T-helper 2 cell (primary cell): ENCODE measurements at regions not wholly inside any gene's neighbourhood (a gene's known extent, or its start where the extent isn't known, plus 50 kb on each side); places are given as distances from the start of the nearest gene placed in this dataset.
"Not testable (repeated sequence)": the region's sequence is repeated elsewhere in the genome, so short reads cannot be mapped to it uniquely, and the experiment has no call there.

Experiments used
- DNase-seq, 5 experiments: peaks; one replicate each; pipeline versions ENCODE4 v3.0.0 to v3.0.0-alpha.2; 2012 to 2022

DNA sequence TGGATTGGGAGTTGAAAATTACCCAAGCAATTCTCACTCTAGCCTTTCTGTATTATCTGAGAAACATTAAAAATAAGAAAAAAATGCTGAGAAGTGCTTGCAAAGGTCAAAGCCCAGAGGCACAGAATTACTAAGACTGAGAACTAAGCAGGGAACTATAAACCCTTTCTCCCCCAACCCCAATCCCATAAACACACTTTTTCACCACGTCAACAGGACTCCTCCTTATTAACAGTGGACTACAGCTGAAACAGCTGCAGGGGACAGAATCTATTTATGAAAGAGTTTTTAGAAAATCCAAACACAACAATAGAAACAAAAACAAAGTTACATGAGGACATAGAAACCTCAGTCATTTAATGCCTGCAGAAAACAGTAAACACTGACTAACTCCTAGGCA is 984.1 kb downstream of the TRAM1L1 start:
- DNase-seq = no peak

DNA sequence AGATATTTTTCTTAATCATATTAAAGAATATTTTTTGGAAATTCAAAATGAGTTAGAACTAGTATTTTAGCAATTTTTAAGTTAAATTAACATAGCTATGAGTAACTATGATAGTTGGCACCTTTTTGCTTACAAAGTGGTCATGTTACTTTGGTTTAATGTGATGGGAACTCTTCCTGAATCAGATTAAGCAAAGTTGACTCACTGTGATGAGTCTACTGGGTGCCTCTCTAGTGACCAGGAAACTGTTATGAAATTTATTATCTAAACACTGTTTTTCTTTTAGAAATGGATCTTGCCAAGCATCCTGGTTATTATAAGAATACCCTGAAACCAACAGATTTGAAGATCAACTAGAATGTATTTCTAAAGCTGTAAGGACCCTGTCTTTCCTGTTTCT is 985.8 kb downstream of the TRAM1L1 start:
- DNase-seq = no peak

DNA sequence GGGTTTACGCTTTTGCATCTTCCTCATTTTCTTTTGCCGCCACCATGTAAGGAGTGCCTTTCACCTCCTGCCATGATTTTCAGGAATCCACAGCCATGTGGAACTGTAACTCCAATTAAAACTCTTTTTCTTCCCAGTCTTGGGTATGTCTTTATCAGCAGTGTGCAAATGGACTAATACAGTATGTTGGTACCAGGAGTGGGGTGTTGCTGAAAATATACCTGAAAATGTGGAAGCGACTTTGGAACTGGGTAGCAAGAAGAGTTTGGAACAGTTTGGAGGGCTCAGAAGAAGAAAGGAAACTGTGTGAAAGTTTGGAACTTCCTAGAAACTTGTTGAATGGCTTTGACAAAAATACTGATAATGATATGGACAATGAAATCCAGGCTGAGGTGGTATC is 983.9 kb upstream of the NDST4 start:
- DNase-seq = not testable (repeated sequence)

DNA sequence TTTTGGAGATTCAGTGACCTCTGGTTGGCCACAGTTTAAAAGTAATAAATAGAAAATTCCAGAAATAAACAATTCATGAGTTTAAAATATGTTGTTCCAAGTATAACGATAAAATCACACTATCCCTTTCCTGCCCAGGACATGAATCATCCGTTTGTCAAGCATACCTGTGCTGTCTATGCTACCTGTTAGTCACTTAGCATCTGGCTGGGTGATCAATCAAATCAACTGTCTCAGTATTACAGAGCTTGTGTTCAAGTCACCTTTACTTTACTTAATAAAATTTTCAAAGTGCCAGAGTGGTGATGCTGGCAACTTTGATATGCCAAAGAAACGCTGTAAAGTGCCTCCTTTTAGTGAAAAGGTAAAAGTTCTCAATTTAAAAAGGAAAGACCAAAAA is 979.5 kb upstream of the NDST4 start:
- DNase-seq = no peak

DNA sequence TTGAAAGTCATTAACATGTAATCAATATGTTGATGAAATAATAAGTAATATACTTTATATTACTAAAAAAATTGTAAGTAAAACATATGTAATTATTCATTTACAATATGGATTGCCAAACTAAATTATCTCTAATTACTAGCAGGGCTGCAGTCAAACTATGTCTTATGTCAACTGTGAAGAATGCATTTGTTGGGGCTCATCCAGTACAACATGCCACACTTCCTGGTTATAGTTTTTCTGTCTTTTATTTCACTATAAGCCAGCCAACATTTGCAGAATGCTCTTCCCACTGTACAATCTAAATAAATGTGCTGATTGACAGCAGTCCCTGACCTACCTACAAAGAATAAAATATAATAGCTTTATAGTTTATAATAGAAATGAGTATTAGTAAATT is 975.4 kb upstream of the NDST4 start:
- no peak for DNase-seq

DNA sequence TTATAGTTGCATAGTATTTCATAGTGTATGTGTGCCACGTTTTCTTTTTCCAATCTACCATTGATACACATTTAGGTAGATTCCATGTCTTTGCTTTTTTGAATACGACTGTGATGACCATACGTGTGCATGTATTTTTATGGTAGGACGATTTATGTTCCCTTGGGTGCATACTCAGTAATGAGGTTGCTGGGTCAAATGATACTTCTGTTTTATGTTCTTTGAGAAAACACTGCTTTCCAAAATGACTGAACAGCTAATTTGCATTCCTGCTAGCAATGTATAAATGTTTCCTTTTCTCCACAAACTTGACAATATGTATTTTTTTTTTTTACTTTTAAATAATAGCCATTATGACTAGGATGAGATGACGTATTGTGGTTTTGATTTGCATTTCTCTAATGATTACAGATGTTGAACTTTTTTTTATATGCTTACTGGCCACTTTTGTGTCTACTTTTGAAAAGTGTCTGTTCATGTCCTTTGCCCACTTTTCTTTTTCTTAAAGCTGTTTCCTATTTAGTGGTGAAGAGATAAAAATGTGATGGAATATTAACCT is 969.5 kb upstream of the NDST4 start:
- DNase-seq = no peak

DNA sequence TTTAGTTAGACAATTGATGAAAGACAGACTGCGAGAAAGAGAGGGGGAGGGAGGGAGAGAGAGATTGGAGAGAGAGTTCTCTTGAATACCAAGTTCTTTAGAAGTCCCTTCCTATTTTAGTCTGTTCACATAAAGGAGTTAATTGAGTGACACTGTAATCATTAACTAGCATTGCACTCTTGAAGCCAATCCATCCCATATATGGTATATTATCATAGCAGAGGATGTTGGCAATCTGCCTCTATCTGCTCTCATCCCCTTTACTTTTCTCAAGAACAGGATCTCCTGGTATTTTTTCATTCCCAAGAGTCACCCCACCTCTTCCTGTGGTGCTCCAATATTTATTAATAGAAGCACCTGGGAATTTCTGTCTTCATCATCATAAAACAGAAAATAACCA is 959.6 kb upstream of the NDST4 start:
- DNase-seq = no peak

DNA sequence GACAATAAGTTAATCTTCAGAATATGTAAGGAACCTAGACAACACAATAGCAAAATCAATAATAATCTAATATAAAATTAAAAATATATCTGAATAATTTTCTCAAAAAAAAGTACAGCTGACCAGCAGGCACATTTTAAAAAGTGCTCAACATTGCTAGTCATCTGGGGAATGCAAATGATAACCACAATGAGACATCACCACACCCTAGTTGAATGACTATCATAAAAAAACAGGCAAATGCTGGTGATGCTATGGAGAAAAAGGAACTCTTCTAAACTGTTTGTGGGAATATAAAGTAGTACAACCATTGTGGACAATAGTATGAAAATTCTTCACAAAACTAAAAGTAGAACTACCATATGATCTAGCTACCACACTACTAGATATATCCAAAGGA is 956.9 kb upstream of the NDST4 start:
- DNase-seq = no peak

DNA sequence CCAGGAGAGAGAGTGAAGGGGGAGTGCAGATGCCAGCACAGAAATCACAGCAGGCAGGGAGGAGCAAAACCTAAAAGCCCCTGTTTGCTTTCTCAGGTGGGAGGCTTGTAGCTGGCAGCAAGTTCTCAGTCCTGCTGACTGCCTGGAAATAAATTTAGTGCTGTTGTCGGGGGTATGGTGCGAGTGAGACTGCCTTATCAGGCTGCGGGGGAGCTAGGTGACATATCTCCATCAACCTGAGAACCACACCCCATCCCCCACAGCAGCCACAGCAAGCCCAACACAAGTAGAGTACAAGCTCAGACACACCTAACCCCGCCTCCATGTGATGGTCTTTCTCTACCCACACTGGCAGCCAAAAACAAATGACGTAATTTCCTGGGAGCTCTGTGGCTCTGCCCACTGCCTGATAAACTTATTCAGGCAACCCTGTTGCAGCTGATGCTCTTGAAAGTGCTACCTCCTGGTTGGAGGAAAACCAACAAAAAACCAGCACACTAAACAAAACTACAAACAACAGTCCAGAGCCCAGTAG is 953.4 kb upstream of the NDST4 start:
- peak in 1 of 5 experiments; percentile 45 for DNase-seq

DNA sequence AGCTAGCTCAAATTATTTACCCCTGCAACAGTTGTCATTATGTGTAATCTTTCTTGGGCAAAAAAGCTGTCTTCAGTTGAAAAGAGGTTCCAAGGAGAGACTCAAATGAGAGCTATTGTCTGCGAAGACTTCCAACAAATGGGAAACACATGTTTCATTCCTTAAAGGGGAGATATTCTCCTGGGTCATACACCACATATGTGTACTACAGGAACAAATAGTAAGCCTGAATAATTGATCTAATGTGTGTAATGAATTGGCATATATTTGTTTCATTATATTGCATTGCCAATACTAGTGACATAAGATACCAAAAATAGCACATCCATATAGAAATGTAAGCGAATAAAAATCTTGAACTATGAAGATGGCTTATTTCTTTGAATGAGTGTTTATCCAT is 950.9 kb upstream of the NDST4 start:
- no peak for DNase-seq

DNA sequence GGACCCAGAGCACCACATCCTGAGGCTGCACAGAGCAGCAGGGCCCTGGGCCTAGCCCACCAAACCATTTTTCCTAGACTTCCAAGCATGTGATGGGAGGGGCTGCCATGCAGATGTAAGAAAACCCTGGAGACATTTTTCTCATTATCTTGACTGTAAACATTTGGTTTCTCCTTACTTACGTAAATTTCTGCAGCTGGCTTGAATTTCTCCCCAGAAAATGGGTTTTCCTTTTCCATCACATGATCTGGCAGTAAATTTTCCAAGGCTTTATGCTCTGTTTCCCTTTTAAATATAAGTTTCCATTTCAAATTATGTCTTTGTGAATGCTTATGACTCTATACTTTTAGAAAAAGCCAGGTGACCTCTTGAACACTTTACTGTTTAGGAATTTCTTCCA is 945.9 kb upstream of the NDST4 start:
- no peak for DNase-seq

DNA sequence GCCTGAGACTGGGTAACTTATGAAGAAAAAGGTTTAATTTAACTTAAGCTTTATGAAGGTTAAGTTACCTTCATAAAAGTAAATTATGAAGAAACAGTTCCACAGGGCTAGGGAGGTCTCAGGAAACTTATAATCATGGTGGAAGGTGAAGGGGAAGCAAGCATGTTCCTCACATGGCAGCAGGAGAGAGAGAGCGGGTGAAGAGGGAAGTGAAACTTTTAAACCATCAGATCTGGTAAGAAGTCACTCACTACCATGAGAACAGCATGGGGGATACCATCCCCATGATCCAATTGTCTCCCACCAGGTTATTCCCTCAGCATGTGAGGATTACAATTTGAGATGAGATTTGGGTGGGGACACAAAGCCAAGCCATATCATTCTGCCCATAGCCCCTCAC is 944.7 kb upstream of the NDST4 start:
- DNase-seq = no peak

DNA sequence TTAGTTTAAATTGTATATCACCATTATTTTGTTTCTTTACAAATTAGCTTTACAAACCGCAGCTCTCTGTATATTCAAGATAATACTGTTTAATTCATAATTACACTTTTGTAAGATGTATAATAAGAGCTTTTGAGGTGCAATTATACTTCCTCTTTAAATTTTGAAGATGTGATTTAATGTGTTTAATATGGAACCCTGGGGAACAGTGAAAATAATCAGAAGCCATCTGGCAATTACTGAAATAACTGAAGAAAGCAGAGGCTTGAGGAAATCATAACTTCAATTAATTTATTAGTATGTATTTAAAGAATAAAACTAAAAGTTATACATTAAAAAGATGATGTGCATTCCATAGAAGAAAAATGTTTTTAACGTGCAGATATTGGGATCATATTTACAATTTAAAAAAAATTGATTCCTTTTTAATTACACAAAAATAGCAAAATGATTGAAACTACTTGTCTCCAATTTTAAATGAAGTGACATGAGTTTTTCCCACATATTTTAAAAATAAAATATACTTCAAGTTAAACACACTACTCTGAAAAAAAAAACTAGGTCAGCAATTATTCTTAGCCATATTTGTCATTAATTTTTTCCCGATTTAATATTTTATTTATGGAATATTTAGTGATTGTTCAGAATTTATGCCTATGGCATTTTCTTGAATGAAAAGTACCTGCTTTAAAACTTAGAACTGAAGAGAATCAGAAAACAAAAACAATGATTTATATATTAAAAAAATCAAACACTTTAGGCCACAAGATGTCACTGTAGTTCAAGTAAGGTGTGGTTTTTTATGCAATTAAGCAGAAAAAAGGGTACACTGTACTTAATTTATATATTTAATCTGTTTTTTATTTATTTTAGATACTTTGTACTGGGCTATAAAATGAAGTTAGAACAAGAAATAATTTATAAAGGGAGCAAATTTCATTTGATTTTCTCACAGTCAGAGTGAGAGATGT is 942.7 kb upstream of the NDST4 start:
- DNase-seq = no peak

DNA sequence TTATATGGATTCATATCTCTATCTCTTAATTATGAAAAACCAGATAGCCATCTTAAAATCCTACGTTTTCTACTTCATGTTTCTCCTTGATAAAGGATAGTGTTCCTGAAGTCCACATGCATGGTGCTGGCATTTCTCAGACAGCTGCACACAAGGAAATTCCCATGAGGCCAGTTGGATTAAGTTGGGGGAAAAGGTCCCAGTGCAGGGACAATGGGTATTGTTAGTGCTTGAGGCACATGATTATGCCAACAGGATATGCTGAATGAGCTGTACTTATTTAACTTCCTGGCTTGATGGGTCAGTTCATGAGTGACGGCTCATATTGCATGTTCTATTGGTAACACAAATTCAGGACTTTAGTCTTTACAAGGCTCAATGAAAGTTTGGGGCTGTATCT is 913.9 kb upstream of the NDST4 start:
- DNase-seq = no peak

DNA sequence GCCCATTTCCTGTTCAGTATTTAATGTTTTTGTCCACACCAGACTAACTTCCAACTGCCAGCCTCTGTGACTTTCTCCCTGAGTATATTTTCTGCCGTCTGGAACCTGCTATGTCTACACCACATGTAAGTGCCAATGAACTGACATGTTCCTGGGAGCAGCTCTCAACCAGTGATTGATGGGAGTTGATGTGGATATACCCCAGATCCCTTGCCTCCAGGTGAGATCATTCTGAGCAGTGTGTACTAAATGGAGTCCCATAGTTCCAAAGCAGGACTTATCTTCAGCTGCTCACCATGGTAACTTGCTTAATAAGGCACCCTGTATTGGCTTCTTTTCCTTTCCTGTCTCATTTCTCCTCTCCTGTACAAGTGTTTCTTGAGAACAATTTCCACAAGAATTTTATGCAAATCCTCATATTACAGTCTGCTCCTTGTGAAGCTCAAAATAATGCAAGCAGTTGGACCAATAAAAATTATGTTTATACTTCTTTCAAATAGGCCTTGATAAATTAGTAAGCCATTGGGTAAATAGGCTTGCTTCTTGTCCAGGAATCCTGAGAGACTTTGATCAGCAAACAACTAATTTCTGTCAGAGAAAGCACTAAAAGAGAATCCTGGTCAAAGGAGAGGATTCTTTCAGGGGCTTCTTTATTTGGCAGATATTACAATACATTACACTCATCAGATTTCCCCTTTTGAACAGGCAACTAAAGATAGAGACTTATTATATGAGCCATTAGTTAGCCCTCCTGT is 911.7 kb upstream of the NDST4 start:
- no peak for DNase-seq

DNA sequence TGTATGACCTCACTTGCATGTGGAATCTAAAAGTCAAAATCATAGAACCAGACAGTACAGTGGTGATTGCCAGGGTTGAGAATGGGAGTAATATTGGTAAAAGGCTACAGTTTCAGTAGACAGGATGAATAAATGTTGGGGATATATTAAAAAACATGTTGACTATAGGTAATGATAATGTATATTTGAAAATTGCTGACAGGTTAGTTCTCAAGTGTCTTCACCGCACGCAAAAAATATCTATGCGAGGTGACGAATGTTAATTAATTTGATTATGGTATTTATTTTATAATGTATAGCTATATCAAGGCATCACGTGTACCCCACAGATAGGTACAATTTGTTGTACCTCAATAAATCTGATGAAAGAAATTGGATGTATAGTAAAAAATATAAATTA is 909.6 kb upstream of the NDST4 start:
- no peak for DNase-seq

DNA sequence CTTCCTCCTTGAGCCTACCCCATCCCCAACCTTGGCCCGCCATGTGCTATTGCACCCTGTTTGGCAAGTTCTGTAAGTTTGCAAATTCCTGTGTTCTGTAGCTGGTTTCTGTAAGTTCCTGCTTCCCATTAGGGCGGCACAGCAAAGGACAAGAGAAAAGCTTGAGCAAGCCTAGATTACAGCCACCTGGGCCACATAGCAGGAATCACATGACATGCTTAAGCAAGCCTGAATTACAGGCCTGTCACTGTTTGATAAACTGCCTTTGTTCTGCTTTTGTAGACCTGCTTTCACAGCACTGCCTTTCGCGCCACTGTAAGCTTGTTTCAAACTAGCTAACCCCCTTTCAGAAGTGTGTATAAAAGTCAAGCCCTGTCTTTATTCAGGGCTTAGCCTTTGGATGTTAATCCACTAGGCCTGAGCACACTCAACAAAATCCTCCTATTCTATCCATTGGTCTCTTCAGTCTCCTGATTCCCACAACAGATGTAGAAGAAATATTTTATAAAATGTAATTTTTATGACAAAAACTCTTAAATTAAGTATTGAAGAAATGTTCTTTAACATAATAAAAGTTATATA is 906.8 kb upstream of the NDST4 start:
- no peak for DNase-seq

DNA sequence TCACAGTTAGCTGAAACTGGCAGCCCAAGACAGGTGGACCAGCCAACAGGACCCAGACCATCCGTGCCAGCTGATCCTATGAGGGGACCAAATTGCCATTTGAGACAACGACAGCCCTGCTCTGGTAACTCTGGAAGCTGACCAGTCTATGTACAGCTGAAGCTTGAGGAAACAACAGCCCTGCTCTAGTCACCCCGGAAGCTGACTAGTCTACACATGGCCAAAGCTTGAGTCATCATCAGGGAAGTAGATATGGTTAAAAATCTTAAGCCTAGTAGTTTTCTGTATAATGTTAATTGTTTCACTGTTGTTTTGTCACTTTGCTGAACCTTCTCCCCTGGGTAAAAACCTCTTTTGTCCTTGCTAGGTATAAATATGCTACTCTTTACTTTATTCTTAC is 905.4 kb upstream of the NDST4 start:
- no peak for DNase-seq

DNA sequence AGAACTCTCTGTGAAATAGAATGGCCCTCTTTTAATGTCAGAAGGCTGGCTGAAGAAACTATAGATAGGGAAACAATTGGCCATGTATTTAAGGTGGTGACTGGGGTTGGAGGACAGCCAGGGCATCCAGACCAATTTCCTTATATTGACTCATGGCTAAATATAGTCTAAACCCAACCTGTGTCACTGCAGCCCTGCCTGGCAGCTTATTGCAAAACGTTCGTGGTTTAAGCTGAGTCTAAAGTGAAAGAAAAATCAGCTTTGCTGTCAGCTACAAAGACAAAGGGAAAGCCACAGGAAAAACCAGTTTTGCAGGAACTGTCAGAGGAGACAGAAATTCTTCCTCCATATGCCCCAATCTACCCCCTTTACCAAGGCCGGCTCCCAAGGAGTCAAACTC is 902.8 kb upstream of the NDST4 start:
- DNase-seq = no peak

DNA sequence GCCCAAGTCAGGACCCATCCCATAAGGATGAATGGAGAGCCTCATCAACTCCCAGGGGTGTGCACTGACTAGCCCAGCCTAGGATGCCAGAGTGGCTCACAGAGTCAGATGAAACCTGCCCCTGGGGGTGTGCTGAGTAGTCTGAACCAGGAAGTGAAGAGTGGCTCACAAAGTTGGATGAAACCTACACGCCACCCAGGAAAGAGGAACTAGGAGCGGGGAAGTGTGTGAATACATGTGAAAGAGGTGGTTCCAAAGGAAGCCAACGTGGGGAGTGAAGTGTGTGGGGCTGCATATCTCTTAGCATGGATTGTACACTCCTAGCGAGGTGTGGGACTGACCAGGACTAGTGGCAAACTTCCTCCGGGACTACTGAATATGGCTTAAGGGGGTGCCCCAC is 902.1 kb upstream of the NDST4 start:
- no peak for DNase-seq

DNA sequence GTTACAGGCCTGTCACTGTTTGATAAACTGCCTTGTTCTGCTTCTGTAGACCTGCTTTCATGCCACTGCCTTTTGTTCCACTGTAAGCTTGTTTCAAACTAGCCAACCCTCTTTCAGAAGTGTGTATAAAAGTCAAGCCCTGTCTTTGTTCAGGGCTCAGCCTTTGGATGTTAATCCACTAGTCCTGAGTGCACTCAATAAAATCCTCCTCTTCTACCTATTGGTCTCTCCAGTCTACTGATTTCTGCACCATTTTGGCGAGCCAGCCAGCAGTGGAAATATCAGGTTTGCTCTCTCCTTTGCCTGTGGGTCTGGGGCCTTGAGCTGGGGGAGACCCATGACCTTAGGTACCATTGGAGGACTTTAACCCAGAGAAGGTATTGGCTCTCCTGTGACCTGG is 901.6 kb upstream of the NDST4 start:
- no peak for DNase-seq

DNA sequence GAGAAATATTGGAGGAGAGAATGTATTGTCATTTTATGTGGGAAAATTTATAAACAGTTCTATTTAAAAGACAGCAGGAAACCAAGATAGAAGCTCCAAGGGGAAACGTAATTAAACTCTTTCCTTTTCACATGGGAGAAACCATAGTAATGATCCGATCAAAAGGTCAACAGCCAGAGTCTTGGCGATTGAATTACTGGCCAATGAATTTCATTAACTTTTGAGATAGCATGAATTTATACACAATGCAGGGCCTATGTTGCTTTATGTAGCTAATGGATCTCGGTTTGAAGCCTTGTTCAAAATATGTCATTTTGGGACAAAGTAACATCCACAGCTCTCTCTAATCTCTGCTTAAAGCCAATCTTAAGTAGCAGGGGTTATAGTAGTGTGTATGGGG is 897.5 kb upstream of the NDST4 start:
- no peak for DNase-seq

DNA sequence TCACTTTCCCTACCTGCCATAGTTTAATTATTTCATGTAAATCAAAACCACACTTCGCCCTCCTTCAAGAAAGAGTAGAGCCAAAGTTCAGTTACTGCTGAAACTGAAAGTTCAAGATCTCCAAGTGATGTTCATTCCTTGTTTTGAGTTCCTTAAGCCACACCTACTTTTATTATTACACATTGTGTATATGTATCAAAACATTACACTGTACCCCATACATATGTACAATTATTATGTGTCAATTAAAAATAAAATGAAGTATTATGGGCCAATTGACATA is 892.3 kb upstream of the NDST4 start:
- no peak for DNase-seq
